SHP77 (cell line): ENCODE measurements at regions not wholly inside any gene's neighbourhood (a gene's known extent, or its start where the extent isn't known, plus 50 kb on each side); places are given as distances from the start of the nearest gene placed in this dataset.
"Not testable (repeated sequence)": the region's sequence is repeated elsewhere in the genome, so short reads cannot be mapped to it uniquely, and the experiment has no call there.

Source experiments
- DNase-seq, 2 experiments: peaks; one replicate each; lab custom pipeline; 2025; lab: John Stamatoyannopoulos, UW

- no peak for DNase-seq
Observed at GRCh38 chr16:72657164-72657563, 390.8 kb downstream of the ZFHX3 start.

GRCh38 chr16:72654535-72654934 lies 393.4 kb downstream of the ZFHX3 start:
- DNase-seq, result no peak

GRCh38 chr16:72649254-72649944 lies 398.5 kb downstream of the ZFHX3 start:
- no peak for DNase-seq

- no peak for DNase-seq
Observed at GRCh38 chr16:72646615-72647014, 401.3 kb downstream of the ZFHX3 start.

- DNase-seq, result no peak
Observed at GRCh38 chr16:72645538-72645937, 402.4 kb downstream of the ZFHX3 start.

- no peak for DNase-seq
Observed at GRCh38 chr16:72644911-72645310, 403.0 kb downstream of the ZFHX3 start.

GRCh38 chr16:72639494-72639893 lies 408.4 kb downstream of the ZFHX3 start:
- DNase-seq, result no peak

- DNase-seq, result no peak
Observed at GRCh38 chr16:72637306-72637705, 410.6 kb downstream of the ZFHX3 start.

GRCh38 chr16:72635694-72636093 lies 412.2 kb downstream of the ZFHX3 start:
- DNase-seq, result no peak

GRCh38 chr16:72635104-72635503 lies 412.8 kb downstream of the ZFHX3 start:
- no peak for DNase-seq

GRCh38 chr16:72627182-72627896 lies 420.6 kb downstream of the ZFHX3 start:
- not testable (repeated sequence) for DNase-seq

GRCh38 chr16:72626623-72627022 lies 421.3 kb downstream of the ZFHX3 start:
- DNase-seq, result no peak

- no peak for DNase-seq
Observed at GRCh38 chr16:72621651-72622050, 426.3 kb downstream of the ZFHX3 start.

GRCh38 chr16:72620853-72621252 lies 427.1 kb downstream of the ZFHX3 start:
- no peak for DNase-seq

- DNase-seq, result no peak
Observed at GRCh38 chr16:72620348-72620747, 427.6 kb downstream of the ZFHX3 start.

GRCh38 chr16:72615856-72616255 lies 432.1 kb downstream of the ZFHX3 start:
- no peak for DNase-seq

- no peak for DNase-seq
Observed at GRCh38 chr16:72612718-72613117, 435.2 kb downstream of the ZFHX3 start.

GRCh38 chr16:72612256-72612655 lies 435.7 kb downstream of the ZFHX3 start:
- DNase-seq, result no peak

GRCh38 chr16:72609933-72610332 lies 438.0 kb upstream of the PMFBP1 start:
- DNase-seq, result no peak

- DNase-seq, result no peak
Observed at GRCh38 chr16:72609066-72609465, 437.1 kb upstream of the PMFBP1 start.

- no peak for DNase-seq
Observed at GRCh38 chr16:72604375-72604774, 432.4 kb upstream of the PMFBP1 start.

- no peak for DNase-seq
Observed at GRCh38 chr16:72602499-72602898, 430.5 kb upstream of the PMFBP1 start.

- no peak for DNase-seq
Observed at GRCh38 chr16:72598696-72599095, 426.7 kb upstream of the PMFBP1 start.

GRCh38 chr16:72597938-72598337 lies 426.0 kb upstream of the PMFBP1 start:
- no peak for DNase-seq
